ENCODE measurements at regions not wholly inside any gene's neighbourhood (a gene's known extent, or its start where the extent isn't known, plus 50 kb on each side); places are given as distances from the start of the nearest gene placed in this dataset.

GRCh38 chr1:201595381-201595780 is 56.5 kb downstream of the NAV1 start:
- H3K4me3 ChIP-seq (ENCODE audit: low read length), result no peak overlapping the region
- DNase-seq (ENCODE audit: low read depth), result no peak
- TF ChIP-seq, protein P1, sequence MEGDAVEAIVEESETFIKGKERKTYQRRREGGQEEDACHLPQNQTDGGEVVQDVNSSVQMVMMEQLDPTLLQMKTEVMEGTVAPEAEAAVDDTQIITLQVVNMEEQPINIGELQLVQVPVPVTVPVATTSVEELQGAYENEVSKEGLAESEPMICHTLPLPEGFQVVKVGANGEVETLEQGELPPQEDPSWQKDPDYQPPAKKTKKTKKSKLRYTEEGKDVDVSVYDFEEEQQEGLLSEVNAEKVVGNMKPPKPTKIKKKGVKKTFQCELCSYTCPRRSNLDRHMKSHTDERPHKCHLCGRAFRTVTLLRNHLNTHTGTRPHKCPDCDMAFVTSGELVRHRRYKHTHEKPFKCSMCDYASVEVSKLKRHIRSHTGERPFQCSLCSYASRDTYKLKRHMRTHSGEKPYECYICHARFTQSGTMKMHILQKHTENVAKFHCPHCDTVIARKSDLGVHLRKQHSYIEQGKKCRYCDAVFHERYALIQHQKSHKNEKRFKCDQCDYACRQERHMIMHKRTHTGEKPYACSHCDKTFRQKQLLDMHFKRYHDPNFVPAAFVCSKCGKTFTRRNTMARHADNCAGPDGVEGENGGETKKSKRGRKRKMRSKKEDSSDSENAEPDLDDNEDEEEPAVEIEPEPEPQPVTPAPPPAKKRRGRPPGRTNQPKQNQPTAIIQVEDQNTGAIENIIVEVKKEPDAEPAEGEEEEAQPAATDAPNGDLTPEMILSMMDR (IDR thresholded peaks at IDR 0.05; ENCODE audit: insufficient read depth, low read depth, low read length, missing control alignments), result no peak

DNA sequence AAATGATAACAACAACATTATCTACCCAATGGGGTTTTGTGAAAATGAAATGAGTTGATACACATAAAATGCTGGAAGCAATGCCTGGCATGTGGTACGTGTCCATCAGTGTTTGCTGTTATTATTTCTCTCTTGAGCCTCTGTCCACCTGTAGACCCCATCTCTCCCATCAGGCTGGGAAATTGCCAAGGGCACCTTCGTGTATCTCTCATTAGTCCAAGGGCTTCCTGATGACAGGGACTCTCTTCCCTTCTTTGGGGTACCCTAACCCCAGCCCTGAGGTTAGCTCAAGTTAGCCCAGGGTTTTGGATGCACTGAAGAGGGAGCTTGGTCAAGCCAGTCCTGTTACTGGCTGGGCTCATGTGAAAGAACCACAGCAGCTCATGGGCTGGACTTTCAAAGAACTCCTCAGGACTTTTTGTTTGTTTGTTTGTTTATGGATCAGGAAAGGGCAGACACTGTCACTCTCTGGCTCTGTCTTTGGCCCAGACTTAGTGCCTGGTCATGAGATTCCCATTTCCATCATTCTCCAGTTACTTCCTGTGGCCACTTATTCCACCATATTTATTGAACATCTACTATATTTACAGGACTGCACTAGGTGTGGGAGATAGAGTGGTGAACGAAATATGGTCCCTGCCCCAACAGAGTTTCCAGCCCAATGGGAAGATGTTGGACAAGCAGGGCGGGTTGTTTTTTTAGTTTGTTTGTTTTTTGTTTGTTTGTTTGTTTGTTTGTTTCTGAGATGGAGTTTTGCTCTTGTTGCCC is 57.4 kb downstream of the NAV1 start:
- DNase-seq (ENCODE audit: low read depth), result no peak
- no peak overlapping the region for H3K4me3 ChIP-seq (ENCODE audit: low read length)
- TF ChIP-seq, protein P1 (IDR thresholded peaks at IDR 0.05; ENCODE audit: insufficient read depth, low read depth, low read length, missing control alignments), result no peak

- no peak overlapping the region for H3K4me3 ChIP-seq (ENCODE audit: low read length)
- peak; percentile 63 for DNase-seq (ENCODE audit: low read depth)
- TF ChIP-seq, protein P1 (IDR thresholded peaks at IDR 0.05; ENCODE audit: insufficient read depth, low read depth, low read length, missing control alignments), result no peak
Observed at GRCh38 chr1:201597551-201598230, 58.8 kb downstream of the NAV1 start.

- TF ChIP-seq, protein P1 (IDR thresholded peaks at IDR 0.05; ENCODE audit: insufficient read depth, low read depth, low read length, missing control alignments), result no peak
- H3K4me3 ChIP-seq (ENCODE audit: low read length), result no peak overlapping the region
- no peak for DNase-seq (ENCODE audit: low read depth)
Observed at GRCh38 chr1:201598396-201598795, 59.5 kb downstream of the NAV1 start.

GRCh38 chr1:201598973-201599372 is 60.0 kb downstream of the NAV1 start:
- no peak for DNase-seq (ENCODE audit: low read depth)
- TF ChIP-seq, protein P1 (IDR thresholded peaks at IDR 0.05; ENCODE audit: insufficient read depth, low read depth, low read length, missing control alignments), result no peak
- no peak overlapping the region for H3K4me3 ChIP-seq (ENCODE audit: low read length)

DNA sequence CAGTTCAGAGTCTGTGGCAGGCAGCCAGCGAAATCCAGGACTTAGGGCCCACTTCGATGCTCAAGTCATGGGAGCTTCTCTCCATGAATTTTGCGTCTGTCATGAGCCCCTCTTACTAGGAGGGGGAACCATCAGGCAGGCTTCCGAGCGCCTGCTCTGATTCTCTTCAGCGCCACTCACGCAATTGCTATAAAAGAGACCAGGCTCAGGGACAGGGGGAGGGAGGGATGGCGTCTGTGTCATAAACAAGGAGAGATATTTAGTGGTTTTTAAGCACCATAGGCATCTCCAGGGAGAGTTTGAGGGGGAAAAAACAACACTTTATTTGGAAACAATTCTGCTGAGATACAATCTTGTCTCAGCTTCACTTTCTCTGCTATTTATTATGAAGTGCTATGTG is 60.6 kb downstream of the NAV1 start:
- TF ChIP-seq, protein P1 (IDR thresholded peaks at IDR 0.05; ENCODE audit: insufficient read depth, low read depth, low read length, missing control alignments), result no peak
- no peak for DNase-seq (ENCODE audit: low read depth)
- no peak overlapping the region for H3K4me3 ChIP-seq (ENCODE audit: low read length)
